ENCODE measurements at regions not wholly inside any gene's neighbourhood (a gene's known extent, or its start where the extent isn't known, plus 50 kb on each side); places are given as distances from the start of the nearest gene placed in this dataset.

DNA sequence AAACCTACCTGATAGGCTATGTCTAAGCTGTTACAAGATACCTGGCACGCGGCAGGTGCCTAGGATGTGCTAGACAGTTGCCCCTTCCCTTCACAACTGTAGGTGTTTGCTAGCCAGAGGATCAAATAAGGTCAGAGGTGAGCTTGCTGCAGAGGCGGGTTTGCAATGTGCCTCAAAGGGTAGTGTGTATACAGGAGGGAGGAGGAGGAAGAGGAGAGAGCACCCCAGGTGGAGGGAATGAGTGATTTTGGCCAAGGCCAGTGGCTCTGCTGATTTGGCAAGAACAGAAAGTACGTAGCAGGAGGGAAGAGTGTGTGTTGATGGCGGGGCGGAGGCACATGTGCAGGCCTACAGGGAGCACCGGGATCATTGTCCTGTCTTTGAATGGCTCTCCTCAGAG is 236.5 kb downstream of the HAUS1 start:
- TF ChIP-seq POLR2AphosphoS5 (IDR thresholded peaks at IDR 0.05) (no peak), EZH2 (IDR thresholded peaks at IDR 0.05; ENCODE audit: borderline replicate concordance, insufficient read depth, low read length, poor library complexity, severe bottlenecking) (no peak), RAD21 (conservative IDR thresholded peaks at IDR 0.05) (no peak), SMC3 (conservative IDR thresholded peaks at IDR 0.05; ENCODE audit: poor library complexity) (no peak), EP300 (conservative IDR thresholded peaks at IDR 0.05; ENCODE audit: poor library complexity, severe bottlenecking) (no peak), TAF1 (IDR thresholded peaks at IDR 0.05; ENCODE audit: low read depth) (no peak)
- TF ChIP-seq, protein P1, sequence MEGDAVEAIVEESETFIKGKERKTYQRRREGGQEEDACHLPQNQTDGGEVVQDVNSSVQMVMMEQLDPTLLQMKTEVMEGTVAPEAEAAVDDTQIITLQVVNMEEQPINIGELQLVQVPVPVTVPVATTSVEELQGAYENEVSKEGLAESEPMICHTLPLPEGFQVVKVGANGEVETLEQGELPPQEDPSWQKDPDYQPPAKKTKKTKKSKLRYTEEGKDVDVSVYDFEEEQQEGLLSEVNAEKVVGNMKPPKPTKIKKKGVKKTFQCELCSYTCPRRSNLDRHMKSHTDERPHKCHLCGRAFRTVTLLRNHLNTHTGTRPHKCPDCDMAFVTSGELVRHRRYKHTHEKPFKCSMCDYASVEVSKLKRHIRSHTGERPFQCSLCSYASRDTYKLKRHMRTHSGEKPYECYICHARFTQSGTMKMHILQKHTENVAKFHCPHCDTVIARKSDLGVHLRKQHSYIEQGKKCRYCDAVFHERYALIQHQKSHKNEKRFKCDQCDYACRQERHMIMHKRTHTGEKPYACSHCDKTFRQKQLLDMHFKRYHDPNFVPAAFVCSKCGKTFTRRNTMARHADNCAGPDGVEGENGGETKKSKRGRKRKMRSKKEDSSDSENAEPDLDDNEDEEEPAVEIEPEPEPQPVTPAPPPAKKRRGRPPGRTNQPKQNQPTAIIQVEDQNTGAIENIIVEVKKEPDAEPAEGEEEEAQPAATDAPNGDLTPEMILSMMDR (IDR thresholded peaks at IDR 0.05; ENCODE audit: poor library complexity, severe bottlenecking), result no peak
- TF ChIP-seq, protein P2, sequence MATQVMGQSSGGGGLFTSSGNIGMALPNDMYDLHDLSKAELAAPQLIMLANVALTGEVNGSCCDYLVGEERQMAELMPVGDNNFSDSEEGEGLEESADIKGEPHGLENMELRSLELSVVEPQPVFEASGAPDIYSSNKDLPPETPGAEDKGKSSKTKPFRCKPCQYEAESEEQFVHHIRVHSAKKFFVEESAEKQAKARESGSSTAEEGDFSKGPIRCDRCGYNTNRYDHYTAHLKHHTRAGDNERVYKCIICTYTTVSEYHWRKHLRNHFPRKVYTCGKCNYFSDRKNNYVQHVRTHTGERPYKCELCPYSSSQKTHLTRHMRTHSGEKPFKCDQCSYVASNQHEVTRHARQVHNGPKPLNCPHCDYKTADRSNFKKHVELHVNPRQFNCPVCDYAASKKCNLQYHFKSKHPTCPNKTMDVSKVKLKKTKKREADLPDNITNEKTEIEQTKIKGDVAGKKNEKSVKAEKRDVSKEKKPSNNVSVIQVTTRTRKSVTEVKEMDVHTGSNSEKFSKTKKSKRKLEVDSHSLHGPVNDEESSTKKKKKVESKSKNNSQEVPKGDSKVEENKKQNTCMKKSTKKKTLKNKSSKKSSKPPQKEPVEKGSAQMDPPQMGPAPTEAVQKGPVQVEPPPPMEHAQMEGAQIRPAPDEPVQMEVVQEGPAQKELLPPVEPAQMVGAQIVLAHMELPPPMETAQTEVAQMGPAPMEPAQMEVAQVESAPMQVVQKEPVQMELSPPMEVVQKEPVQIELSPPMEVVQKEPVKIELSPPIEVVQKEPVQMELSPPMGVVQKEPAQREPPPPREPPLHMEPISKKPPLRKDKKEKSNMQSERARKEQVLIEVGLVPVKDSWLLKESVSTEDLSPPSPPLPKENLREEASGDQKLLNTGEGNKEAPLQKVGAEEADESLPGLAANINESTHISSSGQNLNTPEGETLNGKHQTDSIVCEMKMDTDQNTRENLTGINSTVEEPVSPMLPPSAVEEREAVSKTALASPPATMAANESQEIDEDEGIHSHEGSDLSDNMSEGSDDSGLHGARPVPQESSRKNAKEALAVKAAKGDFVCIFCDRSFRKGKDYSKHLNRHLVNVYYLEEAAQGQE (IDR thresholded peaks at IDR 0.05; ENCODE audit: borderline replicate concordance), result no peak

Data from neural cell (in vitro differentiated cells).